GM21786 (cell line): ENCODE measurements at regions not wholly inside any gene's neighbourhood (a gene's known extent, or its start where the extent isn't known, plus 50 kb on each side); places are given as distances from the start of the nearest gene placed in this dataset.

Experiments used
- ATAC-seq: cut with Tn5 transposase; IDR thresholded peaks from one replicate; pipeline ENCODE4 v1.9.1; 2021; ENCODE audit not compliant: unreplicated experiment

- no peak for ATAC-seq
These were observed 83.6 kb downstream of the SPRING1 start for GRCh38 chr12:116654226-116654743.

GRCh38 chr12:116651089-116651488, 86.8 kb downstream of the SPRING1 start:
- ATAC-seq, result no peak

DNA sequence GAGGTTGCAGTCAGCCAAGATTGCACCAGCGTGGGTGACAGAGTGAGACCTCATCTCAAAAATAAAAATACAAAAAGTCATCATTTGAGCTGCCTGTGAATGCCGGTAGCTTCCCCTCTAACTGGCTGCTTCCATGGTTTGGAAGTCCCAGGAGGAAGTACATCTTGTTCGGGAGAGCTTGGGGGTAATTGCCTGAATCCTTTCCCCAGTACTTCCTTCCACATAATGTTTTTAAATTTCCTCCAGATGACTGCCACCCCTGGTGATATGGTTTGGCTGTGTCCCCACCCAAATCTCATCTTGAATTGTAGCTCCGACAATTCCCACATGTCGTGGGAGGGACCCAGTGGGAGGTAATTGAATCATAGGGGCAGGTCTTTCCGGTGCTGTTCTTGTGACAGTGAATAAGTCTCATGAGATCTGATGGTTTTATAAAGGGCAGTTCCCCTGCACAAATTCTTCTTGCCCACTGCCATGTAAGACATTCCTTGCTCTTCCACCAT, 87.2 kb downstream of the SPRING1 start:
- ATAC-seq, result no peak

DNA sequence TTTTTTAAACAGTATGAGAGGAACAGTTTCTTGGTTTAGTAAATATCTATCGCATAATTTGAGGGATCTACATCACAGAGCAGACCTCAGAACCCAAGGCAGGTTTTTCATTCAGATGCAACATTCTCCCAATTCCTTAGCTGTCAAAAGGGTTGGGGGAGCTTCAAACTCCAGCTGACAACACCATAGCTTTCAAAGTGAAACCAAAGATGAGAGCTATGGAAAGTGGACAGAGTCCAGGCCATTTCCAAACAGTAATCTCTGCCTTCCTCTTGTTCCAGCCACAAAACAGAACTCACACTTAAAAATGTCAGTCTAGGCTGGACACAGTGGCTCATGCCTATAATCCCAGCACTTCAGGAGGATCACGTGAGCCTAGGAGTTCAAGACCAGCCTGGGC, 87.8 kb downstream of the SPRING1 start:
- no peak for ATAC-seq

- no peak for ATAC-seq
These were observed 88.6 kb downstream of the MAP1LC3B2 start for GRCh38 chr12:116647813-116648212.

- ATAC-seq, result no peak
These were observed 87.7 kb downstream of the MAP1LC3B2 start for GRCh38 chr12:116646901-116647300.

DNA sequence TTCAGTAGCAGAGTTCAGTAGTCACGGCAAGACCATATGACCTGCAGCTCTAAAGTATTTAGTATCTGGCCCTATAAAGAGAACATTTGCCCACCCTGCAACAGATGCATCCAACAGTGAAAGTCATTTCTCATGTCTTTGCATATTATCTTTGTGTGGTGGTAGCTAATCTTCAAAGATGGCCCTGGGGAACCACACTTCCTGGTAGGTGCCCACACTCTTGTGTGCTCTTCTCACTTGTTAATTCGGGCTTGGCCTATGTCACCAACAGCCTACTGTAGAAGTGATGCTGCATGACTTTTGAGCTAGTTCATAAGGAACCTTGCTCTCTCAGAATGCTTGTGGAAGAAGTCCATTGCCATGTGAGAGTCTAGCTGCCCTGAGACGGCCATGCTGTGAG, 85.6 kb downstream of the MAP1LC3B2 start:
- ATAC-seq, result no peak

DNA sequence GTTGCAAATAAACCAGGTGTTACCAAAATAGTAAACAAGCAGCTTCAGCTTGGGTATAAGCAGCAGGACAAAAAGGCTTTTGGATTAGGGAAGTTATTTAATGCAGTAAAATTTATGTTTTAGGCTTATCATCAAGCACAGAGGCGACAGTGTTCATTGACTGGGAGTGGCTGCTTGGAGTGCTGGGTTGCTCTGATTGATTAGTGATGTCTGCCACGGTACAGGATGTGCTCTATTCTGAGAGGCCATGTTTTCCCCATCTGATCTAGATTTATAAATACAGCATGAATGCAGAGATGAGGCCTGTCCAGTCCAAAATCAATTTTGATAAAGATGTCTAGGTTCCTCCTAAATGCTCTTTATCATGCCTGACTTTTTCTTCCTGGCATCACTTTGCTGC, 83.5 kb downstream of the MAP1LC3B2 start:
- no peak for ATAC-seq

GRCh38 chr12:116642106-116642505, 82.9 kb downstream of the MAP1LC3B2 start:
- ATAC-seq, result no peak

DNA sequence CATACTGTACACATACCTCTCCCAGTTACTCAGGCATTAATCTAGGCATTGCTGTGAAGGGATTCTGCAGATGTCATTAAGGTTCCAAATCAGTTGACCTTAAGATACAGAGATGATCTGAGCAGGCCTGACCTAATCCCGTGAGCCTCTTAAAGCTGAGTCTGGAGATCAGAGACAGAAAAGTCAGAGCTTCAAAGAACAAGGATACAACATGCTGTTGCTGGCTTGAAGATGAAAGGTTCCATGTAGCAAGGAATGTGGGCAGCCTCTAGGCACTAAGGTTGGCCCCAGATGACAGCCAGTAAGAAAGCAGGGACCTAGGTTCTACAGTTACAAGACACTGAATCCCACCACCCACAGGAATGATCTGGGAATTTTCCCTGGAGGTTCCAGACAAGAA, 81.1 kb downstream of the MAP1LC3B2 start:
- ATAC-seq, result no peak

DNA sequence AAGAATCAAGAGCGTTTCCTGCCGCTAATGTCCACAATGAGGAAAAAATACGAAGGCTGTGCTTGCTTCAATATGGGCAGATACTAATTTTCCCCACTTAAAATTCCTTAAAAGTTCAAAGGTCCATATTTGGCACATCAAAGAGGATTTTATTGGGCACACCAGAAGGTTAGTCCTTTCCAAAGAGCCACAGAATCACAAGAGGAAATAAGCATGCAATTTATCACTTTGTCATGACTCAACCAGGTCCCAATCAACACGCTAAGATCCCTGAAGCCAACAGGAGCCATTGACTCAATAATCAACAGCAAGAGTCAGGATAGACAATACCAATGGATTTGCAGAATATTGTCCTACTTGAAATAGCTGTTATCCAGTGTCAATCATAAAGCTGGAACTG, 80.6 kb downstream of the MAP1LC3B2 start:
- ATAC-seq, result no peak

- ATAC-seq, result no peak
These were observed 79.2 kb downstream of the MAP1LC3B2 start for GRCh38 chr12:116638376-116638775.

DNA sequence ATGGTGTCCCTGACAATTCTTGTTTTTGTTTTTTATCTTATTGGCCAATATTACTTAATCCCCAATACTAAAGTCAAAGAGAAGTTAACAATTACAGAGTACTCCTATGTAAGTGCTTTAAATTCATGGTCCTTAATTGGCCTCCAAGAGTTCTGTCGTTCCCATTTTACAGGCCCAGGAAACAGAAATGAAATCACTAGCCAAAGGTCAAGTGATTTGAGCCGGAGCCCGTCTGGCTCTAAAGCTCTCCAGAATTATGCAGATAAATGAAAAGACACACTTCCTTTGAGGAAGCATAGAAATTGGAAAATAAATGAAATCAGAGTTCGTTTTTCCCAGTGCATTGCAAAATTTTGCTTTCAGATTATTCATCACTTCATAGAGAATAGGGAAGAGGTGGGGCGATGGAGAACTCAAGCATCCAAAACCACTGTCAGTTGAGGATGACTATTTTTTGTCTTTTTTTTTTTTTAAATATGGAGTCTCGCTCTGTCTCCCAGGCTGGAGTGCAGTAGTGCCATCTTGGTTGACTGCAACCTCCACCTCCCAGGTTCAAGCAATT, 78.5 kb downstream of the MAP1LC3B2 start:
- ATAC-seq, result no peak

DNA sequence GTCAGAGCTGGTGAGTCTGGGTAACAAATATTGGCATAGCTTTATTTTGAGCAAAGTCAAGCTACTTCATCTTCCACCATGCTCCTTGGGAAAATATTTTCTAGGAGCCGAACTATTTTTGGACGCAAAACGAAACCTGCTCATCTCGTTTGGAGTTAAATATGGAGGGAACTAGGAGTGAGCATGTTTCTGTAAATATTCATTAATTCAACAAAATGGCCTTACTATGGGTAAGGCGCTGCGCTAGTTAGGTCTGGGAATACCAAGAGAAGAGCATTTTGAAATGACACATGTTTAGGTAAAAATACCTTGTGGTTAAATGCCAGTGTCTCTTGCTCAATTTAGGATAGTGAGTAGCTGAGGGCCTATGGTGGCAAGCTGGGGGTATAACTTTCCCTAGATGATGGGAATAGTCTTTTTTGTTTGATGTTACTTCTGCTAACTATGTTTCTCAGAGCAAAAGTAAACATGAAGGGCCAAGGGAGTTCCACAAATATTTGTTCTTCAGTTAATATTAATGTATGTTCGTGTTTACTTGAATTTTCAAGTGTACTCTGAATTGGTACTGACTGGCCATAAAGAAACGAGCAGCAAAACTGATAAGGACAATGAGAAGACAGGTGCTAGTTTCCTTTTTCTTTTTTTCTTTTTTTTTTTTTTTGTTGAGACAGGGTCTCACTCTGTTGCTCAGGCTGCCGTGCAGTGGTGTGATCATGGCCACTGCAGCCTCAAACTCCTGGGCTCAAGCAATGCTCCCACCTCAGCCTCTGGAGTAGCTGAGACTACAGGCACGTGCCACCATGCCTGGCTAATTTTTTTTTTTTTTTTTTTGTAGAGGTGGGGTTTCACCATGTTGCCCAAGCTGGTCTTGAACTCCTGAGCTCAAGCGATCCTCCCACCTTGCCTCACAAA, 77.7 kb downstream of the MAP1LC3B2 start:
- no peak for ATAC-seq

DNA sequence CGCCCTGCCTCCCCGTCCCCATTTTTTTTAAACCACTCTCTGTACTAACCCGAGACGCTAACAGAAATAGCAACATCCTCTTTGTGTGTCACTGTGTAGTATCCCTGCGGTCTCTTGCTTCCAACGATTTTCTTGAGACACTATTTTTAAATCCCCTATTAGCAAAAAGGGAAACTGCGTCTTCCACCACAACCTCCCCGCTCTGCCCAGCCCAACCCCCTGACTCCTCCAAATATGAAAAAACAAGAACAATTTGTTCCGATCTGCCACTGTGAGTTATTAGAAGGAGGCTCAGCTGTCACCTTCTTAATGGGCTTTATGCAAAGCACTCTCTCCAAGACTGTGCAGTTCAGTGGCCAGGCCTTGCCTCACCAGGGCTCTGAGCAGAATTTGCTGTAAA, 76.3 kb downstream of the MAP1LC3B2 start:
- ATAC-seq, result no peak

DNA sequence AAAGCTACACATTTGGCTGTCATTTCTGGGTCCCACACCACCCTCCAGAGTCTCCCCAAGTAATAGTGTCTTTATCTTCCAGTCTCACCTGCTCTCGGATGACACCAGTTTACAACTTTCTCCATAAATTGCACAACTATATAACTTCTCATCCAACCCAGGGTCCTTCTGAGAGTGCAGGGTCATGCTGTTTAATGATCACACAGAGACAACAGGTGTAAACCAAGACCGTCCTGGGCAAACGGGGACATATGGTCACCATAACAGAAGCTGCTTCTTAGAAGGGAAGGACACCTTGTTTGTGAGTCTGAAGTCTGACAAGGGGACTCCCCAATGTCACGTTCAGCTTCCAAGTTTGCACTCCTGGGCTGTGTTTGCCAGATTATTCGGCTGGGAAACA, 74.3 kb downstream of the MAP1LC3B2 start:
- no peak for ATAC-seq

- no peak for ATAC-seq
These were observed 72.4 kb downstream of the MAP1LC3B2 start for GRCh38 chr12:116631619-116632018.

DNA sequence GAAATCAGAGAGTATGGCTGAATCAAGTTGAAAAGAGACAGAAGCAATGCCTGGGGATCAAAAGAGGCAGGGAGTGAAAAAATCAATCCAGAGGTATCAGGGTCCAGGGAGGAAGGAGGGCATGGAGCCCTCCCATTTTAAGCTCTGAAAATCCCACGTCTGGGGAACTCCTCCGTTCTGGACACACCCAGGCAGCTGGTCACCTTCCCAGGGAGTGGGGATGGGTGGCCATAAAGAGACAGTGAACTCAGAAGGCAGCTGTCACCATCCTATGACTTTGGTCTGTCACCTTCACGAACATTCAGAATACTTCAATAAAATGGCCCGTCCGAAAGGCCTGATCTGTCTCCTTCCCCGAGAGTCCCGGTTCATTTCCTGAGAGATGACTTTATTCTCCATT, 71.6 kb downstream of the MAP1LC3B2 start:
- ATAC-seq, result no peak

DNA sequence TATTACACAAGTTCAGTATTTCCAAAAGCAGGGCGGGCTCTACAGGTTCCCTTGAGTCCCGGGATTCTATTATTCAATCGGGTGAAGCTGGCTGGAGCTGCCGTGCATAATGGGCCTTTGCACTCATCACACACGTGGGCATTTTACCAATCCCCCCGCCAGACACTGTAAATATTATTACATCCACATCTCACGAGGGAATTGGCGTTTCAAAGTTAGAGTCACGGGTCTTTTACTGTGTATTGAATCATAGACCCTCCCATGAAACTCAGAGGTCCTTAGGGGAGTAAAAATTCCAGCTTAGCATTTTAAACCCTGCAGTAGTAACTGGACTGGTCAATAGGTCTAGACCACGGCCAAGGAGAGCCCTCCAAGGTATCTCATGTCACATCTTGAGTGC, 70.3 kb downstream of the MAP1LC3B2 start:
- ATAC-seq, result no peak

GRCh38 chr12:116628989-116629388, 69.8 kb downstream of the MAP1LC3B2 start:
- no peak for ATAC-seq

DNA sequence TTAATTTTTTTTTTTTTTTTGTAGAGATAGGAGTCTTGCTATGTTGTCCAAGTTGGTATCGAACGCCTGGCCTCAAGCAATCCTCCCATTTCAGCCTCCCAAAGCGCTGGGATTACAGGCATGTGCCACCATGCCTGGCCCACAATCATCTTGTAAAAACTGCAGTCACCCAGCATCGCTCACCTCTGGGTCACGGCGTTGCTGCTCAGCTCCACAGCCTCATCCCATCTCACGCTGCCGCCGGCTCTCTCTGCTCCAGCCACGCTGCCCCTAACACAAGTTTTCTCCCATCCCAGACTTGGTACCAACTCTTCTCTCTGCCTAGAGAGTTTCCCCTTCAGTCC, 69.2 kb downstream of the MAP1LC3B2 start:
- ATAC-seq, result no peak
